GM21515 (cell line): ENCODE measurements at regions not wholly inside any gene's neighbourhood (a gene's known extent, or its start where the extent isn't known, plus 50 kb on each side); places are given as distances from the start of the nearest gene placed in this dataset.

Experiments used
- ATAC-seq: cut with Tn5 transposase; IDR thresholded peaks from one replicate; pipeline ENCODE4 v1.9.1; 2021; ENCODE audit not compliant: unreplicated experiment

GRCh38 chr12:89946518-89947135, 238.0 kb upstream of the ATP2B1 start:
- no peak for ATAC-seq

GRCh38 chr12:89945123-89945522, 236.5 kb upstream of the ATP2B1 start:
- ATAC-seq, result no peak

GRCh38 chr12:89943463-89943862, 234.8 kb upstream of the ATP2B1 start:
- no peak for ATAC-seq

DNA sequence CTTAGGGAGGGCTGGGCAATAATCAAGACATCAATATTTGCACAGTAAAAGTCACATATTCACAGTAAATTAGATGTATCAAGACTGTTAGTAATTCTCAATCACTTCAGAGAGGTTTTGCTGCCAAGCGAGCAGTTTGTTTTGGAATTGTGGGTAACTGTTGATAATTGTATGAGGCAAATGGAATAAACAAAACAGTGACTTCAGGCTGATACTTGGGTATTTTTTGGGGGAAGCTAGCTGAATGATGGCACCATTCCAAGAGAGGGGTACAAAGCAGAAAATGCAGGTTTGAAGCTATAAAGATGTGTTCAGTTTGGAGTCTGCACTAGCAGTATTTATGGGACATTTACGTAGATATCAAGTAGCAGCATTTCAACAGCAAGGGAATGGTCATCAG, 232.8 kb upstream of the ATP2B1 start:
- ATAC-seq, result no peak

DNA sequence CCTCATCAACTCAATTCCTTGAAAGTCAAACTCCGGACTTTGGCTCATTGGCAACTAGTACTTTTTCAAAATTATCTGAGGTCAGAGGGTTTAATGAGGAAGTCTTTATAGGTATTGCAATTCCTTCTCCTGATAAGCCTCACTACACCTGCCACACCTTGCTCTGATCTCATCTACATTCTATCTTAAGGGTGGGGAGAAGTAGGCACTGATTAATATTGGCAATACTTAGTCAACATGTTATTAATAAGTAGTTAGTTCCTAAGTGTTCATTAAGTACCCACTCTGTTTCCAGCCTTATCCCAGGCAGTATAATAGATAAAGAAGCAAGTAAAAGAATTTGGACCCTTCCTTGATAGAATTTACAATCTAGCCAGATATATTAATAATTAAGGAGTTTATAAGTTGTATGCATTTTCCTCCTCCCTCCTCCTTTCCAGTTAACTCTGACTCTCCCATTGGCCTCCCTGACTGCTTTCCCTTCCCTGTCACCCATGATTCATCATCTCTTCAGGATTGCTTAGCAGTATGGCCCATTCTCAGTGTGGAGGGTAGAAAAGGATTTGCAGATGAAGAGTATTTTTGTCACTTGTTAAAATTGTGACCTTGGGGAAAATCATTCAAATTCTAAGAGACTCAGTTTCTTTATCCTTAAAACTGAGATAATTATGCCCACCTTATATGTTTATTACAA, 231.0 kb upstream of the ATP2B1 start:
- no peak for ATAC-seq

DNA sequence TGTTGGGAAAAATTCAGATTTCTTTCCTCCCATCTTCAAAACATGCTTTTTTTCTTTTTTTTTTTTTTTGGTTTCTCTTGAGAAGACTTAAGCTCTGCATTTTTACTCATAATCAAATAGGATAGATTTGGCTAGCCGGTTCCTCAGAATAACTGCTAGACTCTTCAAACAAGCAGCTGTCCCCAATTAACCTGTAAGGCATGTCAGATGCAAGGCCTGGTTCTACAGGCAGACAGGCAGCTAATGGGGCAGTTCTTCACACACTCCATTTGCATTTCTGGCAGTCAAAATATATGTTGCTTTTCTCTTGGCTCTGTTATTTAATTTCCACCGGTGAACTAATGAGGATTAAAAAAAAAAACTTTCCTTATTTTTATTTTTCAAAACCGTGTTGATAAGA, 228.0 kb upstream of the ATP2B1 start:
- no peak for ATAC-seq

DNA sequence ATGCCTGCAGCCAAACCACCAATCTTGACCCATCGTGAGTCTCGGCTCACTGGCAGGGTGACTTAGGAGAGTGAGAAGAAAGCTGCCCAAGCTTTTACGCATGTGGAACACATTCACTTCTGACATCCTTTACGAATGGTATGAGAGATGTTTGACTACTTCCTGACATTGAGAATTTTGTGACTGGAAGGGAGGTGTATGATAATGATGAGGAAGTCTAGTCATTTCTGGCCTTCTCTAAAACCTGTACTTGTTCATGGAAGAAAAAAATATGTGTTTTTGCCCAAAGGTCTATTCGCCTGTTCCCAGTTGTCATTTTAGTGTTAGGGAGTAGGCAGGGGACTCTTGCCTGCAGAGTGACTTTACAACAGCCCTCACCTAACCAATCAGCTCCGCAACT, 227.2 kb upstream of the ATP2B1 start:
- ATAC-seq, result peak; percentile 79

DNA sequence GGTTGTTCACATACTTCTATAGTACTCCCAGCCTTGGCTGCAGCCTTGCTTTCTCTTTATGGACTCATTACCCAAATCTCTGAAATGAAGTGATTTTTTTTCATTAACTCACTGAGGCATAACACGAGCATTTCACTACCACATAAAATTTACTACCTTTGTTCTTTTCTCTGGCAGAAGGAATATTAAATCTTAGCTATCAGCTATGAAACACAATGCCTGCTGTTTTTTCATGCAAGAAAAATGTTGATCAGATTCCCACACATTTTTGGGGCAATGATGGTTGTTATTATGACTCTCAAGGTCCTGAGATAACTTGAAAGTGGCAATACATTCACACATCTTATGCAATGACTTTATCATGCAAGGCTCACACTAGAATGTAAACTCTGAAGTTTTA, 225.3 kb upstream of the ATP2B1 start:
- no peak for ATAC-seq

DNA sequence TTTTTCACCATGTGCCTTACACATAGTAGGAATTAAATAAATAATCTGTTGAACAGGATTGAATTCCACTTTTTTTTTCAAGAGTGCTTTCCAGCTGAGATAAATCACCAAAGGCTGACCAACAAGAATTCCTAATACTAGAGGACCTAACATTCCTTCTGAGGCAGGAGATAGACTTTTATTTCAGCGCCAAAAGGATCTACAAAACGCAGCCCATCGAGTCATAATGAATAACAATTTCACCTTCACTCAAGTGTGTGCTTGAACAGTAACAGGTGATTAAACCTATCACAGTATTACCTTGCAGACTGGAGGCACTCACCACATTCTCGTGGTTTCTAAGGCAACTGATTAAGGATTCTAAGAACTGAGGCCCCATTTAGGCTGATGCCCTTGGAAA, 224.3 kb upstream of the ATP2B1 start:
- ATAC-seq, result no peak

- ATAC-seq, result no peak
These were observed 219.8 kb upstream of the ATP2B1 start for GRCh38 chr12:89928467-89928866.

- peak; percentile 98 for ATAC-seq
These were observed 218.6 kb upstream of the ATP2B1 start for GRCh38 chr12:89927226-89927698.

- ATAC-seq, result no peak
These were observed 215.6 kb upstream of the ATP2B1 start for GRCh38 chr12:89924191-89924590.

GRCh38 chr12:89923091-89923490, 214.5 kb upstream of the ATP2B1 start:
- no peak for ATAC-seq

- no peak for ATAC-seq
These were observed 212.2 kb upstream of the ATP2B1 start for GRCh38 chr12:89920866-89921265.

- ATAC-seq, result no peak
These were observed 210.7 kb upstream of the ATP2B1 start for GRCh38 chr12:89919241-89919906.

- no peak for ATAC-seq
These were observed 209.7 kb upstream of the ATP2B1 start for GRCh38 chr12:89918172-89918846.

DNA sequence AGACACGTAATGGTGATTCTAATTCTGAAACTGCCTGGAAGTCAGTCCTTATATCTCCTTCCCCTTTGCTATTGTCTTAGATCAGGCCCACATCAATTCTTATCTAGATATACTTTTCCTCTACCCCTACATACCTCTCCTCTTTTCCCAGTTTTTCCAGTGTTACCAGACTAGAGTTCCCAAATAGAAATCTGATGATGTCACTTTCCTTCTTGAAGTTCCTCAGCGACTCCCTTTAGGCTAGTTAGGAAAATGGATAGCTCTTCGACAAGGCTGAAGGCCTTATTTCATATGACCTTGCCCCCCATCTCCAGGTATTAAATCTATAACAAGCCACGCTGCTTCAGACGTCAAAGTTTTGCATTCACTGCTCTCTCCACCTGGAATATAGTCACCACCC, 201.1 kb upstream of the ATP2B1 start:
- no peak for ATAC-seq

DNA sequence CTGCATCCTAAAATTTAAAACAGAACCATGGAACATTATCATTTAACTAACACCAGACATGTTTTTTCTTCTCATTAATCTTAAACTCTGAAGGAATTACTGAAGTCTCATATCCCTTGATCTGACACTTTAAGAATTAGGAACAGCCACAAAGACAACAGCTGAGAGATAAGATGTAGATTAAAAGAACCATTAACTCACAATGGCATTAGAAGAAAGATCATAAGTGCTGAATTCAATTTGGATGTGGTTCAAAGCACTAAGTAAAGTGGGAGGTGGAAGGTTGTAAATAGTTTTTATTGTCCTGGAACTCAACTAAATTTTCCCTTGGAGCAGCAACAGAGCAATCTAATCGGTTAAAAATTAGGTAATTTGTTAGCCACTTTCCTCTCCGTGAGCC, 199.0 kb upstream of the ATP2B1 start:
- ATAC-seq, result no peak

- ATAC-seq, result no peak
These were observed 198.2 kb upstream of the ATP2B1 start for GRCh38 chr12:89906824-89907223.

- ATAC-seq, result no peak
These were observed 197.5 kb upstream of the ATP2B1 start for GRCh38 chr12:89906178-89906577.

DNA sequence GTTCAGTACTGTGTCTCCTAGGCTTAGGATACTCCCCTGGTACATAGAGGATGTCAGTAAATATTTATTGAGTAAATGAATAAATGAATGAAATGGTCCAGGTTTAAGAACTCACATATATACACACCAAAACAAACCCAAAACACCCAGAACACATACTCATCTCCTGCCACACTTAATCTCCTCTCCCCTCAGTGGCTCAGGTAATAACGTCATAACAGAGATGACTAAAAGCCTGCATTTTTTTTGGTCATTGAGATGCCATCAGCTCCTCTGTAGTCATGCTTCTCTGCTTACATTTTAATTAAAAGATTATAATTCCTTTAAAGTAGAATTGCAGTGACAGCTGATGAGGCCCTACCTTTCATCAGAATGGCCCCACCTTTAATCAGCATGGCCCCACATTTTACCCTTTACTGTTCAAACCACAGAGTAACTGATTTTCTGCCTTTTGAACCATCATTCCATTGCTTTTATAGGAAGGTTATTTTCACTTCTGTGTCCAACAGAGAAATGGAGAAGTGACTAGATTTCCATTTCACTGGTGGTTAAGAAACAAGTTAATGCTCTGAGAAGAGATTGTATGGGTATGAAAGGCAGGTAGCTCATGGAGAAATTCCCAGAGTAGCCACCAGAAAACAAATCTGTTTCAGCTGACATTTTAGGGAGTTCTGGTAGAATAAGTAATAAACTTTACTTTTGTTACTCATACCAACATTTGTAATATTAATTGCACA, 193.4 kb upstream of the ATP2B1 start:
- ATAC-seq, result no peak
